ENCODE measurements at regions not wholly inside any gene's neighbourhood (a gene's known extent, or its start where the extent isn't known, plus 50 kb on each side); places are given as distances from the start of the nearest gene placed in this dataset.

DNA sequence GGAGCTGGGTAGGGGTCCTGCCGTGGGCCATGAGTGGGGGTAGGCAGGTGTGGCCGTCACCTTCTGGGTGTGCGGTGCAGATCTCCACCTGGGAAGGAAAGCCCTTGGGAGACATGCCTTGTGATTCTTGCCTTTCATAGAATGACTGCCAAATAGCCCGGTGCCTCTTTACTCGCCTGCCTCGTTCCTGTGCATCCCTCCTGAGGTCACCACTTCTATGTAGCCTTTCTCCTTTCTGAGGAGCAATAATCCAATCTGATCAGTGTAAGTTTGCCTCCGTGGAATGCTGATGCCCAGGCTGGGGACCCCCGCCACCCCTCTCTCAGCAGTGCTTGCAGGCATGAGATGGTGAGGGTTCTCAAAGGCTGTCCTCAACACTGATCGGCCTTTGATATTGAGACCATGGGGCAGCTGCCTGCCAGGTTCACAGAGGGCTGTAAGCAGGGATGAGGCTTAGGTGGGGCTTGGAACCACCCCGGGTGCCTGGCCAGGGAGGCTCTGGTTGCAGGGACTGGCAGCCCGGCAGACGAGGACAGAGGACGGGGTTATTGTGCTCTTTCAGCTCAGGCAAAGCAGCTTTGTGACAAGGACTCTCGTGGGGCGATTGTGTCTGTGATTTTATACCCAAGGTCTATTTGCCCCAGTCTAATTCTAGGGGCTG, 86.1 kb upstream of the WNT7B start:
- H3K36me3 ChIP-seq (ENCODE audit: insufficient read depth), result no peaks in the 10 kb centered on the region
- H3K9me2 ChIP-seq (ENCODE audit: insufficient read depth), result no peaks in the 10 kb centered on the region
- peaks cover 8% of the 10 kb centered on the region for H3F3A ChIP-seq (replicated peaks; ENCODE audit: low read depth)
- H3K27me3 Mint-ChIP-seq (ENCODE audit: insufficient read depth, low read depth, poor library complexity), result peaks cover 18% of the 10 kb centered on the region
- no peak overlapping the region for H2AFZ ChIP-seq
- H3K9me3 Mint-ChIP-seq, result no peaks in the 10 kb centered on the region; the same call in 2 of the 3 replicates
- H3K79me2 ChIP-seq (replicated peaks; ENCODE audit: insufficient read depth), result no peaks in the 10 kb centered on the region; the same call in 1 of the 2 replicates
- no peak for ATAC-seq
- peak overlapping the region; percentile 68; the same call in 1 of the 3 replicates for H3K4me3 Mint-ChIP-seq
- H3K36me3 Mint-ChIP-seq (ENCODE audit: low read depth), result no peaks in the 10 kb centered on the region
- peaks cover 49% of the 10 kb centered on the region for H3K27me3 ChIP-seq (ENCODE audit: insufficient read depth)
- no peak for DNase-seq (ENCODE audit: low spot score)
- H3K27ac Mint-ChIP-seq, result no peak overlapping the region
- TF ChIP-seq EZH2phosphoT487 (IDR thresholded peaks at IDR 0.05; ENCODE audit: unreplicated experiment) (no peak), JUNB (IDR thresholded peaks at IDR 0.05; ENCODE audit: unreplicated experiment) (no peak), NANOG (IDR thresholded peaks at IDR 0.05; ENCODE audit: borderline replicate concordance) (no peak), STAT1 (IDR thresholded peaks at IDR 0.05; ENCODE audit: unreplicated experiment) (no peak), ETS1 (IDR thresholded peaks at IDR 0.05) (no peak), POLR2AphosphoS5 (IDR thresholded peaks at IDR 0.05; ENCODE audit: low read depth) (no peak), ZNF114 (CRISPR knock-in tag; IDR thresholded peaks at IDR 0.05) (no peak), ZNF331 (CRISPR knock-in tag; IDR thresholded peaks at IDR 0.05; ENCODE audit: low read depth) (no peak), EZH2 (IDR thresholded peaks at IDR 0.05; ENCODE audit: low read depth, unreplicated experiment) (no peak), CREB1 (CRISPR knock-in tag; IDR thresholded peaks at IDR 0.05; ENCODE audit: low read depth) (no peak)
- TF ChIP-seq, protein P1, sequence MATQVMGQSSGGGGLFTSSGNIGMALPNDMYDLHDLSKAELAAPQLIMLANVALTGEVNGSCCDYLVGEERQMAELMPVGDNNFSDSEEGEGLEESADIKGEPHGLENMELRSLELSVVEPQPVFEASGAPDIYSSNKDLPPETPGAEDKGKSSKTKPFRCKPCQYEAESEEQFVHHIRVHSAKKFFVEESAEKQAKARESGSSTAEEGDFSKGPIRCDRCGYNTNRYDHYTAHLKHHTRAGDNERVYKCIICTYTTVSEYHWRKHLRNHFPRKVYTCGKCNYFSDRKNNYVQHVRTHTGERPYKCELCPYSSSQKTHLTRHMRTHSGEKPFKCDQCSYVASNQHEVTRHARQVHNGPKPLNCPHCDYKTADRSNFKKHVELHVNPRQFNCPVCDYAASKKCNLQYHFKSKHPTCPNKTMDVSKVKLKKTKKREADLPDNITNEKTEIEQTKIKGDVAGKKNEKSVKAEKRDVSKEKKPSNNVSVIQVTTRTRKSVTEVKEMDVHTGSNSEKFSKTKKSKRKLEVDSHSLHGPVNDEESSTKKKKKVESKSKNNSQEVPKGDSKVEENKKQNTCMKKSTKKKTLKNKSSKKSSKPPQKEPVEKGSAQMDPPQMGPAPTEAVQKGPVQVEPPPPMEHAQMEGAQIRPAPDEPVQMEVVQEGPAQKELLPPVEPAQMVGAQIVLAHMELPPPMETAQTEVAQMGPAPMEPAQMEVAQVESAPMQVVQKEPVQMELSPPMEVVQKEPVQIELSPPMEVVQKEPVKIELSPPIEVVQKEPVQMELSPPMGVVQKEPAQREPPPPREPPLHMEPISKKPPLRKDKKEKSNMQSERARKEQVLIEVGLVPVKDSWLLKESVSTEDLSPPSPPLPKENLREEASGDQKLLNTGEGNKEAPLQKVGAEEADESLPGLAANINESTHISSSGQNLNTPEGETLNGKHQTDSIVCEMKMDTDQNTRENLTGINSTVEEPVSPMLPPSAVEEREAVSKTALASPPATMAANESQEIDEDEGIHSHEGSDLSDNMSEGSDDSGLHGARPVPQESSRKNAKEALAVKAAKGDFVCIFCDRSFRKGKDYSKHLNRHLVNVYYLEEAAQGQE (IDR thresholded peaks at IDR 0.05; ENCODE audit: unreplicated experiment), result no peak
- TF ChIP-seq, protein P2, sequence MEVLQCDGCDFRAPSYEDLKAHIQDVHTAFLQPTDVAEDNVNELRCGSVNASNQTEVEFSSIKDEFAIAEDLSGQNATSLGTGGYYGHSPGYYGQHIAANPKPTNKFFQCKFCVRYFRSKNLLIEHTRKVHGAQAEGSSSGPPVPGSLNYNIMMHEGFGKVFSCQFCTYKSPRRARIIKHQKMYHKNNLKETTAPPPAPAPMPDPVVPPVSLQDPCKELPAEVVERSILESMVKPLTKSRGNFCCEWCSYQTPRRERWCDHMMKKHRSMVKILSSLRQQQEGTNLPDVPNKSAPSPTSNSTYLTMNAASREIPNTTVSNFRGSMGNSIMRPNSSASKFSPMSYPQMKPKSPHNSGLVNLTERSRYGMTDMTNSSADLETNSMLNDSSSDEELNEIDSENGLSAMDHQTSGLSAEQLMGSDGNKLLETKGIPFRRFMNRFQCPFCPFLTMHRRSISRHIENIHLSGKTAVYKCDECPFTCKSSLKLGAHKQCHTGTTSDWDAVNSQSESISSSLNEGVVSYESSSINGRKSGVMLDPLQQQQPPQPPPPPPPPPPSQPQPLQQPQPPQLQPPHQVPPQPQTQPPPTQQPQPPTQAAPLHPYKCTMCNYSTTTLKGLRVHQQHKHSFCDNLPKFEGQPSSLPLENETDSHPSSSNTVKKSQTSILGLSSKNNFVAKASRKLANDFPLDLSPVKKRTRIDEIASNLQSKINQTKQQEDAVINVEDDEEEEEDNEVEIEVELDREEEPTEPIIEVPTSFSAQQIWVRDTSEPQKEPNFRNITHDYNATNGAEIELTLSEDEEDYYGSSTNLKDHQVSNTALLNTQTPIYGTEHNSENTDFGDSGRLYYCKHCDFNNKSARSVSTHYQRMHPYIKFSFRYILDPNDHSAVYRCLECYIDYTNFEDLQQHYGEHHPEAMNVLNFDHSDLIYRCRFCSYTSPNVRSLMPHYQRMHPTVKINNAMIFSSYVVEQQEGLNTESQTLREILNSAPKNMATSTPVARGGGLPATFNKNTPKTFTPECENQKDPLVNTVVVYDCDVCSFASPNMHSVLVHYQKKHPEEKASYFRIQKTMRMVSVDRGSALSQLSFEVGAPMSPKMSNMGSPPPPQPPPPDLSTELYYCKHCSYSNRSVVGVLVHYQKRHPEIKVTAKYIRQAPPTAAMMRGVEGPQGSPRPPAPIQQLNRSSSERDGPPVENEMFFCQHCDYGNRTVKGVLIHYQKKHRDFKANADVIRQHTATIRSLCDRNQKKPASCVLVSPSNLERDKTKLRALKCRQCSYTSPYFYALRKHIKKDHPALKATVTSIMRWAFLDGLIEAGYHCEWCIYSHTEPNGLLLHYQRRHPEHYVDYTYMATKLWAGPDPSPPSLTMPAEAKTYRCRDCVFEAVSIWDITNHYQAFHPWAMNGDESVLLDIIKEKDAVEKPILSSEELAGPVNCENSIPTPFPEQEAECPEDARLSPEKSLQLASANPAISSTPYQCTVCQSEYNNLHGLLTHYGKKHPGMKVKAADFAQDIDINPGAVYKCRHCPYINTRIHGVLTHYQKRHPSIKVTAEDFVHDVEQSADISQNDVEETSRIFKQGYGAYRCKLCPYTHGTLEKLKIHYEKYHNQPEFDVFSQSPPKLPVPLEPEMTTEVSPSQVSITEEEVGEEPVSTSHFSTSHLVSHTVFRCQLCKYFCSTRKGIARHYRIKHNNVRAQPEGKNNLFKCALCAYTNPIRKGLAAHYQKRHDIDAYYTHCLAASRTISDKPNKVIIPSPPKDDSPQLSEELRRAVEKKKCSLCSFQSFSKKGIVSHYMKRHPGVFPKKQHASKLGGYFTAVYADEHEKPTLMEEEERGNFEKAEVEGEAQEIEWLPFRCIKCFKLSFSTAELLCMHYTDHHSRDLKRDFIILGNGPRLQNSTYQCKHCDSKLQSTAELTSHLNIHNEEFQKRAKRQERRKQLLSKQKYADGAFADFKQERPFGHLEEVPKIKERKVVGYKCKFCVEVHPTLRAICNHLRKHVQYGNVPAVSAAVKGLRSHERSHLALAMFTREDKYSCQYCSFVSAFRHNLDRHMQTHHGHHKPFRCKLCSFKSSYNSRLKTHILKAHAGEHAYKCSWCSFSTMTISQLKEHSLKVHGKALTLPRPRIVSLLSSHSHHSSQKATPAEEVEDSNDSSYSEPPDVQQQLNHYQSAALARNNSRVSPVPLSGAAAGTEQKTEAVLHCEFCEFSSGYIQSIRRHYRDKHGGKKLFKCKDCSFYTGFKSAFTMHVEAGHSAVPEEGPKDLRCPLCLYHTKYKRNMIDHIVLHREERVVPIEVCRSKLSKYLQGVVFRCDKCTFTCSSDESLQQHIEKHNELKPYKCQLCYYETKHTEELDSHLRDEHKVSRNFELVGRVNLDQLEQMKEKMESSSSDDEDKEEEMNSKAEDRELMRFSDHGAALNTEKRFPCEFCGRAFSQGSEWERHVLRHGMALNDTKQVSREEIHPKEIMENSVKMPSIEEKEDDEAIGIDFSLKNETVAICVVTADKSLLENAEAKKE (CRISPR knock-in tag; IDR thresholded peaks at IDR 0.05), result no peak
- TF ChIP-seq, protein P3, sequence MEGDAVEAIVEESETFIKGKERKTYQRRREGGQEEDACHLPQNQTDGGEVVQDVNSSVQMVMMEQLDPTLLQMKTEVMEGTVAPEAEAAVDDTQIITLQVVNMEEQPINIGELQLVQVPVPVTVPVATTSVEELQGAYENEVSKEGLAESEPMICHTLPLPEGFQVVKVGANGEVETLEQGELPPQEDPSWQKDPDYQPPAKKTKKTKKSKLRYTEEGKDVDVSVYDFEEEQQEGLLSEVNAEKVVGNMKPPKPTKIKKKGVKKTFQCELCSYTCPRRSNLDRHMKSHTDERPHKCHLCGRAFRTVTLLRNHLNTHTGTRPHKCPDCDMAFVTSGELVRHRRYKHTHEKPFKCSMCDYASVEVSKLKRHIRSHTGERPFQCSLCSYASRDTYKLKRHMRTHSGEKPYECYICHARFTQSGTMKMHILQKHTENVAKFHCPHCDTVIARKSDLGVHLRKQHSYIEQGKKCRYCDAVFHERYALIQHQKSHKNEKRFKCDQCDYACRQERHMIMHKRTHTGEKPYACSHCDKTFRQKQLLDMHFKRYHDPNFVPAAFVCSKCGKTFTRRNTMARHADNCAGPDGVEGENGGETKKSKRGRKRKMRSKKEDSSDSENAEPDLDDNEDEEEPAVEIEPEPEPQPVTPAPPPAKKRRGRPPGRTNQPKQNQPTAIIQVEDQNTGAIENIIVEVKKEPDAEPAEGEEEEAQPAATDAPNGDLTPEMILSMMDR (conservative IDR thresholded peaks at IDR 0.05; ENCODE audit: low read depth in 2 of 2), result no peak
- peaks cover 18% of the 10 kb centered on the region for H3K4me1 ChIP-seq (ENCODE audit: insufficient read depth)
- H3K4me3 ChIP-seq, result no peak overlapping the region
- no peak overlapping the region for H3K27ac ChIP-seq (ENCODE audit: low read depth)
- H4K20me1 ChIP-seq (replicated peaks; ENCODE audit: insufficient read depth), result no peaks in the 10 kb centered on the region
- H3K4me1 Mint-ChIP-seq, result peaks cover 4% of the 10 kb centered on the region; the same call in 1 of the 3 replicates
- no peak overlapping the region for H3K4me2 ChIP-seq

All from GM23338 (cell line).